ENCODE measurements at regions not wholly inside any gene's neighbourhood (a gene's known extent, or its start where the extent isn't known, plus 50 kb on each side); places are given as distances from the start of the nearest gene placed in this dataset.
A peak's percentile ranks its signal among the peaks of the same experiment; 100 is the strongest.

DNA sequence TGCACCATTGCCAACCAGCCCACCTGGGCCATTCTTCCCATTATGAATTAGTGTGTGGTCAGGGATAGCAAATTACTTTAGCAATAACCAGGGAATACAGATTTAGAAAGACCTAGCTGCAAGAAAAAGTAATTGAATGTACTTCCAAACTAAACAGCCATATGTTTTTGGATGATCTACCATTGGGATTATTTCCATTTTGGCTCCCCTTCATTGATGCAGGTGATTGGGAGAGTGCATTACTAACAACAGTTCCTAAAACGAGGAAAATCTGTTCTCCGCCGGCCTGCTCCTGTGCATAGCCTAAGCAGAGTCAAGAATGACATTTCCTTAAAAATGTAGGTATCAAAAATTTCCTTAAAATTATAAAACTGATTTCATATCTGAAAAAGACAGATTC, 58.5 kb downstream of the MAIP1 start:
- no peak for DNase-seq

DNA sequence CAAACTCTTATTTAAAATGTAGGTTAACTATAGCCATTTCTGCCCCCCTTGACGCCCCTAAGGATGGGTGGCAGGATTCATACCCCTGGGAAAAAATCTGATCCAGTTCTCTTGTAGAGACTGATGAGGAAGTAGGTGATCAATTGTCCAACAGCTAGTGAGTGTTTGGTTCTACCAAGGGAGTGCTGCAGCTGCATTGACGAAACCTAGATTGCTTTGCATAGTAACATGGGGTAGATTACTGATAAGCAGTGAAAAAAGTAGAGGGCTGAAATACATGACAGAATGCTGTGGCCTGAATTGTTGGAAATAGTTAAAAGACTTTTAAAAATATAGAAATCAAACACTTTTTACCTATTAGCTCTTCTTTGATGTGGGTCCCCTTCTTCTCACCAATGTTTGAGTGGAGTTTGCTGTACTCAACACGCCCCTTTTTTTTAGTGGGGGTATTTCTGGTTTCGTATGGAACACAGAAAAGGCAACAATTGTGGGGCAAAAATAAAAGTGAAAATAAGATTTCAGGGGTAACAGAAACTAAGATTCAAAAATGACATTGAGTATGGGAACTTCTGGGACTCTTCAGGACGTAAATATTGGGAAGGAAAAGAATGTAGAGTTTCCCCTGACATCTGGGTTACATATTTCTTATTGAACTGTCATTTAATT, 66.2 kb downstream of the MAIP1 start:
- DNase-seq: no peak

DNA sequence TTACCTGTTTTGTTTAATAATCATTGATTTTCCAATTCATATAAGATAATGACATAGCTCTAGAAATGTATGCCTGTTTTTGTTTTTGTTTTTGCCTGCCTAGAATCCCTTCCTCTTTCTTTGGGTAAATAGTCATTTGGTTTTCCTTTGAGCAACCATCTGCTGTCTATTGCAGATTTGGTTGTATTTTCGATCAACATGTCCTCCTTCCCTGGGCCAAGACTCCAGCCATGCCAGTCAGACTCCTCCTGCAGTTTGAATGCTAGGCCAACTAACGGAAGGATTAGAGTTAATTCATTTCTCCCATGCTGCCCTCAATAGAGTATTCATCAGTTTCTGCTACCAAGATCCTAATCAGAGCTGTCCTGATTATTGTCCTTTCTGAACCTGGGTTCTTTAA, 67.1 kb downstream of the MAIP1 start:
- no peak for DNase-seq

DNA sequence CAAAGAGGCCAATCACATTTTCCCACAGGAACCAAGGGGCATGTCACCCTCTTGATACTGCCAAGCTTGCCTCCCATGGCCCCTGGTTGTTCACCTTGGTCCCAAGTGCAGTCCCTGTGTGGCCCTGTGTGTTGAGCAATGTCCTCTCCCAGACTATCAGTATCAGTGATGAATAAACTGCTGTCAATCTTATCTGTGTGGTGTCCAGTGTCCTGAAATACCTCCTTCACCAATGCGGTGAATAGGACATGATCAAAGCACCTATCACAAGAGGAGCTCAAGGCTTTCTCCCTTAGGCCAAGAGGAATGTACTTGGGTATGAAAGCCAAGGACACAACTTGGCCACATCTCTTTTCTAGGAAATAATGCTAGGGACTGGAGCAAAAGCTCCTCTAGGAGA, 68.2 kb downstream of the MAIP1 start:
- DNase-seq: no peak

DNA sequence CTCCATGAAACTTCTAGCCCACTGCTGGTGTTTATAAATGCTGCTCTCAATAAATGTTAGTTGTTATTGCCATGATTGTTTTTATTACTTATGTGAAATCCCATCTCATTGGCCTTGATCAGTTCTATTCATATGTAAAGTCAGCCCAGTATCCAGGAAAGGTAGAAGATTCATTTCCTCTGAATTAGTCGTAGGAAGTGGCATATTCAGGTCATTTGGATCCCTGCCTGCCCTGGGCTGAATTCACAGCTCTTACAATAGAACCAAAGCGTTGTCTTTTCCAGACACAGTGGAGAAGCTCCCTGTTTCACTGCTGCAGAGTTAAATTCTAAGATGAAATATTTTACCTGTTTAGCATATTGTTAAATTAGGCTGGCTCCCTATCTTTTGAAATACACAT, 70.3 kb downstream of the MAIP1 start:
- DNase-seq: no peak

DNA sequence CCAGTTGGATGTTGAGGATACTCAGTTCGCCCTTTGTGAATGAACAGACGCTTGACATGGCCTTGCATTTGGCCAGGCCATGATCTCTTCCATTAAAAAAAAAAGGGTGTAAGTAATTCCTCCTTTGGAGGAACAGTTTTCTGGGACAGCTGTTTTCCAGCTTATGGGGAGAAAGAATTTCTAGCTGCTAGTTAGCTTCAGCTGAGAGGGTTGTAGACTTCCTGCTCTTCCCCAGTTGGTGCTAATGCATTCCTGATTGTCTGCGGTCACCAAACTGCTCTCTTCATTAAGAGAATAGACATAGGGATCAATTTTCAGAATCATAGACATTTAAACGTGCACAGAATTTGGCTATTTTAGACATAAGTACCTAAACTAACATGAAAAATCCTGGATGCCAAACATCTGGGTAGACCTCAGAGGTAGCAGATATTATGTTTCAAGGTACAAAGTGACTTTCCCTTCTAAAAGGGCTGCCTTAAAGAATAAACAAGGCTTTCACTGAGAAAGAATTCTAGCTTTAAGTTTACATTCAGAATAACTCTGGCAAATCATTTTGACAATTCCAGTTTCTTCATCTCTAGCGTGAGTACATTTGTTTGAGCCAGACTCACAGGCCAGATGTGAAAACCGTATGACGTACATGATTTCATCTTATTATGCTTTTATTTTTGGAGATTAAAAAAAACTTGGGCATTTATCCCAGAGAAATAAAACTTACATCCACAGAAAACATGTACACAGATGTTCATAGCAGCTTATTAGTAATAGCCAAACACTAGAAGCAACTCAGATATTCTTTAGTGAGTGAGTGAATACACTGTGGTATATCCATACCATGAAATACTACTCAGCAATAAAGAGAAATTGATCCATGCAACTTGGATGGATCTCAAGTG, 71.2 kb downstream of the MAIP1 start:
- DNase-seq: no peak

DNA sequence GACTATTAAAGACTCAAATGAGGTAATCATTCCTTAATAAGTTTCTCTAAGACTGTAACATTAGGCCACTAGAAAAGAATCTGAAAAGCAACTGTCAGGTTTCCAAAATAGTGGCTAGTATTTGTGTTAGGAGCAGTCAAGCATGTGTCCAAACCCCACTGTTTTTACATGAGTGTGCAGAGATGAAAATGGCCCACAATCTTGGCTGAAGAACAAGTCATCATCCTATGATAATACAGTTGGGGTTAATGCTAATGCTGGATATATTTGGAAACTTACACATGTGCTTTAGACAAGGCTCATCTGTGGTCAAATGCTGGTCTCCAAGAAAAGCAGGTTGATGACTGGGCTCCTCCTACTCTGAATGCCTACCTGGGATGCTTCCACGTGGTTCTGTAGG, 73.6 kb downstream of the MAIP1 start:
- DNase-seq: no peak

DNA sequence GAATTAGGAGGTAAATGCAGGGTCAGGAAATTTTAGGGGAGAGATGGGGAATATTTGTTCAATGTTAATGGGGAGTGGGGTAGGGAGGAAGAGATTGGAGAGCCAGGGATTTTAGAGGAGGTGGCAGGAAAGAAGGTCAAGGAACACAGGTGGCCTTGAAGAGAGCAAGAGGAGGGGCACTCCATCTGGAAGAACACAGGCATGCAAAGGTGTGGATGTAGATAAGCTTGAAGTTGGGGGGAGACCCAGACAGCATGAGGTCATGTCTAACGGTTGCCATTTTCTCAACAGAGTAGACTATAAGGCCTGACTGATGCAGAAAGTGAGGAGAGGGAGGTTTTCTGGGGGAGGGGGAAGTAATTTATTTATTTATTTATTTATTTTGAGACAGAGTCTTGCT, 77.5 kb downstream of the MAIP1 start:
- DNase-seq: no peak

DNA sequence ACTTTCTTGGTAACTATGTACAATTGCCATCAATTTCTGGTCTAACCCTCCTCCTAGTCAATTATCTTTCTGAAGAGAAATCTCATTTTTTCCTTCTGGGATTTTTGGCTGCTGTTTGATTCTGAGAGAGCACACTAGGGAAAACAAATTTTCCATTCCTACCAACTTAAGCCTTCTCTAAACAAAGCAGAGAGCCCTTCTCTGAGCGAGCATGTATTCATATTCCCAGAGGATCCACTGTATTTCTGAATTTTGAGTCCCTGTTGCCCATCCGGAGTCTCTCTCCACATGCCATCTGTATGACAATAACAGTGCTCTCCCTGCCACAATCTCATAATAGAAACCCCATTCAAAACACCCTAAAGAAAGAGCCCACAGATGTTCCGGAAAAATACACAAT, 78.5 kb downstream of the MAIP1 start:
- no peak for DNase-seq

DNA sequence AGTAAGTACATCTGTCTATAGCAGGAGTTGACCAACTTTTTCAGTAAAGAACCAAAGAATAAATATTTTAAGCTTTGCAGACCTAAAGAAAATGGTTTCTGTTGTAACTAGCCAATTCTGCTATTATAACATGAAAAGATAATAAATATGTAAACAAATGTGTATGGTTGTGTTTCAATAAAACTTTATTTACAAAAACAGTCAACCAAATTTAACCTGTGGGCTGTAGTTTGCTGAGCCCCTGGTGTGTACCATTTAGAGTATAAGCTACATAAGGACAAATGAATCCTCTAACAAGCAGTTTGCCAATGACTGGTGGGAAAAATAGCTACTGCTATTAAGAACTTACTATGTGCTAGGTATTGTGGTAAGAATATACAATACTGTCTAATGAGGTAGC, 79.4 kb downstream of the MAIP1 start:
- DNase-seq: no peak

DNA sequence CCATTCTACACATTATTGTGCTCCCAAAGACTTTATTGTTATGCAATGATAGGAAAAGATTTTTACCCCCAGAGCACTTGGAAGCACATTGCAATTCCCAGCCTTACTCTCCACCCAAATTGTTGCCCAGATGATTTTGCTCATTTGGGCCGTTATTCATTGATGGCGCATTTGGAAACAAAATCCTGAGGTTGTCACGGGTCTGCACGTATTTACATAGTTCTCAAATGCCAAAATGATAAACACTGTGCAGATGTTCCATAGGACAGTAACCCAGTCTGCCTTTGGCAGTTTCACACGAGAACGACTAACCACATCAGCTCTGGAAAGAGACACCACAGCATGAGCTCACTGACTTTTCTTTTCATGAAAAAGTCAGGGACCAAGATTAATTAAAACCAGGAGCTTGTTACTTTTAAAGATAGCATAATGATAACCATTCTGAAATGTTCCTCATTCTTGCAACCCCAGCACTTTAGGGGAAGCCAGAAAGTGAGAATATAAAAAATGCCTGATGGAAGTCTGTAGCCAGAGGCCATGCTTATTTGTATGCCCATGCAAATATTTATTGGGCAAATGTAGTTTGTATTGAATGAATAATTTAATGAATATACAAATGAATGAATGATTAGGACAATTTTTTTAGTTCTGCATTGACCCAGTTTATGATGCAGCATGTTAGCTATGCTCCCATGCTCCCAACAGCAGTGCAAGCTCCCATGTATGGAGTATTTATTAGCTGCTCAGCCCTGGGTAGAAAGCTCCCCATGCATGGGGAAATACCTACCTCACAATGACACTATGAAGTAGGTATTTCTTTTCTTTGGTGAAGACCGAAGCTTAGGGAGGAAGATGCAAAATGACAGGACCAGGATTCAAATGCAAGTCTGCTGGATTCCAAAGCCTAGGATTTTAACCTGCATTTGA, 84.6 kb downstream of the MAIP1 start:
- DNase-seq: no peak

DNA sequence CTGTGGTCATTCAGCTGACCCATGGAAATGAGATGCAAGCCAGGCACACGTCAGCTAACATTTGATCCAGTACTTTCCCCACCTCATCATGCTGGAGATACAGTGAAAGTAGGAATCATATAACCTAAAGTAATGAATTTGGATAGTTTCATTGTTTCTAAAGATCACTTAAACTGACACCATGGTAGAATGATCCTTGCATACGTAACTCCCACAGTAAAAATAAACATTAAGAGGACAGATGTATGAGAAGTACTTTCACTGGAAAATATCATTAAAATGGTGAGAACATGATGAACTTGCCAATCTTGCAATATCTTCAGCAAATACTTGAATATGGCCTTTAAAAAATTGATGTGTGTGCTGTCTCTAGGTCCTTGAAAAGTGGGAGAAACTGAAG, 85.4 kb downstream of the MAIP1 start:
- no peak for DNase-seq

DNA sequence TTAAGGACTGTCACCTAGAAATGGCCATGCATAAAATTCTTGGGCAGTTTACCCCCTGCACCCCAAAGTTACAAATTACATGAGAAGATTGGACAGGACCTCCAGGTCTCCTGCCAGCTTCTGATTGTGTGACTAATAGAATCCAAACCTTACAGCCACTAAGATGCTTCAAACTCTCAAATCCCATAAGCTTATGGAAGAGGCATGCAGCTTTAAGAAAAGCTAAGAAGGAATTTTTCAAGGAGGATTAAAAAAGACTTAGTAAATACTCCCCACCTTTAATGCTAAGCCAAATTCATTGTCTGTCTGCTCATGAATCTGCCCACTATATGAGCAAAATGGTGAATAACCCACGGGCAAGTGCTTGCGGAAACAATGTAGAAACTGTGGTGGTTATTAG, 86.3 kb downstream of the MAIP1 start:
- no peak for DNase-seq

DNA sequence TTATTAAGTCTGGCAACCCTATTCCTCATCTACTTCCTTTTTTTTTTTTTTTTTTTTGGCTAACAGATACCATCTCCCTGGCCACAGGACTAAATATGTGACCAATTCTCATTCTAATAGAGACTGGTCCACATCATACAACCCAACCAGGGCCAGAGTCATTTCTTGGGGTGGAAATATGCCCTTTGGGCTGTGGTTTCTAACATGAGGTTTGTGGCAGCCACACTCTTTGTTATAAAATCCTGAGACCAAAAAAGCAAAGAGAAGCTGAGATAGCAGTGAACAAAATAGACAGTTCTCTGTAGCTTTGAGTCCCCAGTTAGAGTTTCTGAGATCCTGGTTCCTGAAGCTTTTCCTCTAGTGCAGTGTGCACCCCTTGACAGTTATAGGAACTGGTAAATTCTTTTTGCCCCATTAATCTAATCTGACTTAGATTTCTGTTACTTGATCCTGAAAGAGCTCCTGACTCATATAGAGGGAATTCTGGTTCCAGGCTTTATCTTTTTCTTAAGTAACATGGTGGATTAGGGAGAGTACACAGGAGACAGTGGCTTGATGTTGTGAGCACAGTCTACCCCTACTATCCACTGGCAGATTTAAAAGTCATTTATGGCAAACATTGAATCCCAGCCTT, 86.8 kb downstream of the MAIP1 start:
- no peak for DNase-seq

DNA sequence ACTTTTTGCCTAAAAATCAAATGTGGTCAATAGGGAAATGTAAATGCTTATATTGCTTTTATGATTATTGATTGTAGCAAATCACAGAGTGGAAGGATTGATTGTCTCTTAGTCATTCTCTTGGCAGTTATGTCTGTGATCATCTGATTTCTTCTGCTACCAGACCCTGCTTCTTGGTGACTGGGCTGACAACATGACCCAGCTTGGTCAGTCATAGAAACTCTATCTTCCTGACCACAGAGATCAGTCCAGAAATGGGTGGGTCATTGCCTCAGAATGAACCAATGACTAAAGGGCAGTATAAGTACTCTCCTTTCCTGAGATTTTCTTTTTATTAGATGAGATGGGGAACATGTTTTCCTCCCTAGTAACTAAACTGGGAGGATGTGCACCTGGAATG, 87.6 kb downstream of the MAIP1 start:
- no peak for DNase-seq

DNA sequence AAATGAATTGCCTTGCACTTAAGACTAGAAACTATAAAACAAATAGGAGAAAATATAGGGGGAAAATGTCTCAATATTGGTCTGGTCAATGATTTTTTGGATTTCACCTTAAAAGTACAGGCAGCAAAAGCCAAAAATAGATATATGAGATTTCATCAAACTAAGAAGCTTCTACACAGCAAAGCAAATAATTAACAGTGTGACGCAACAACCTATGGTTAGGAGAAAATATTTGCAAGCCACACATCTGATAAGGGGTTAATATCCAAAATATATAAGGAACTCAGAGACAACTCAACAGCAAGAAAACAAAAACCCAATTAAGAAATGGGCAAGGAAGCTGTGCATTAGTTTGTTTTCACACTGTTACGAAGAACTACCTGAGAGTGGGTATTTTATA, 89.1 kb downstream of the MAIP1 start:
- no peak for DNase-seq

DNA sequence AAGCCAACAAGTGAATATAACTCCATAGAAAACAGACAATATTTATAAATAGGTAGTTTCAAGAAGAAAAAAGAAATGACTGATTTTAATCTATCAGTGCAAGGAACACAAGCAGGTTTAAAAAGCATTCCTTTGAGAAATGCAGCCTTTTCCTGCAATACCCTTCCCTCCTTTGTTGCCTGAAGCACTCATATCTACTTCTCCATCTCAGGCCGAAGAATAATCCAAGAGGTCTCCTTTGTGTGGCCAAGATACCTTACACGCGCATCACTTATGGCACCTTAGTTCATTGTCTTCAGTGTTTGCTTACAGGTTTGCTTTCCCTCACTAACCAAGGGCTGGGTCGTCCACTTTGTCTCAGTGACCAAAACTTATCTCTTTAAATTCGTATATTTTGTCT, 93.0 kb downstream of the MAIP1 start:
- DNase-seq: no peak

DNA sequence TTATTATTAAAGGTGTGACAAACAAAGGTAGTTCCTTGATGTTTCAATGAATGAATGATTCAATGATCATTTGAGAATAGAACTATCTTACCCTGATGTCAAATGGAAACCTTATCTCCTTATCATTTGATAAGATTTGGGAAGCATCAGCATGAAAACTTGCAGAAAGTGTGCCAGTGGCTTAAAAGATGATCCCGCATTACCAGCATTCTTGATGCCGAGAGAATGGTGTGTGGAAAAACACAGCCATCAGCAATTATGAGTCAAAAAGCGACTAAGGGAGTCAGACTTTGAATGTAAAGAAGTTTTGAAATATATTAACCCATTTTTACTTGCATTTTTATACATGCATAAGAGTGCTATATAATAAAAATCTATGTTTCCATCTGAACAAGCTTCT, 93.7 kb downstream of the MAIP1 start:
- DNase-seq: no peak

DNA sequence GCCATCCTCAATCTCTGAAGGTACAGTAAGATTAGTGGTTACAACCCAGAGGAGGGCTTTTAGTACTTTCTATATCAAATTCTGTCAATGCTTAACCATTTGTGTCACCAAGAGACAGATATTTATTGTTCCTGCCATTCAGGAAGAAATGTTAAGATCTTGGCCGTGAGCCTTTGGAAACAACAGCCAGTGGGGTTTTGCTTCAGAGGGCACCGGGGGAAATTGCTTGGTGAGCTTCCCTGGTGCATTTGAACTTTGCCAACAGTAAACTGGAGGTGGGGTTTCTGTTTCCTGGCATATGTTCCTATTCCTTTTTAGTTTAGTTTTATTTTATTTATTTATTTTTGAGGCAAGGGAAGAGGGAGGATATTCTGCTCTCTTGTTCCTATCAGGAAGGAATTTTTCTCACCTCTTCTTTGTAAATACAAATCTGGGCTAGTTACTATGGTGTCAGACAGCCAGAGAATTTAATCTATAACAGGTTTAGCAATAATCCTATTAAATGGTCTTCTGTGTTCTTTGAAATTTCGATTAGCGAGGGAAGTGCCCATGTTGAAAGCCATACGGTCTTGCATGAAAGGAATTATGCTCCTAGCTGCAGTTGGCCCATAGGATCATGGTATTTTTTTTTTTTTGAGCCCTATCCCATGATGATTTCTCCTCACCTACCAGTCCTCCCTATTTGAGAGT, 95.7 kb downstream of the MAIP1 start:
- DNase-seq: peak in 1 of 2 experiments; percentile 9

DNA sequence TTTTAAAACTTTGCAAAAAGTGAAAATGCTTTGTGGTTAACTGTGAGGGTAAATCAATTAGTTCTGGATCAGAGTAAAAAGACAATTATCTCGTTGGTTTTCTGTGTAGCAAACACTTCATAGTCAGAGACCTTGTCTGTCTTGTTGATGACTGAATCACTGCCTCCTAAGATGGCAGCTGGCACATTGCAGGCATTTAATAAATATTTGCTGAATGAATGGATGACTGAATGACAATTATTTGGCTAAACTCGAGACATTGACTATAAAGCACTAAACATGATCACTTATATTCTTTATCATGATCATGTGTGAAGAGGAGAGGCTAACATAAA, 96.2 kb downstream of the MAIP1 start:
- DNase-seq: peak in 1 of 2 experiments; percentile 5

DNA sequence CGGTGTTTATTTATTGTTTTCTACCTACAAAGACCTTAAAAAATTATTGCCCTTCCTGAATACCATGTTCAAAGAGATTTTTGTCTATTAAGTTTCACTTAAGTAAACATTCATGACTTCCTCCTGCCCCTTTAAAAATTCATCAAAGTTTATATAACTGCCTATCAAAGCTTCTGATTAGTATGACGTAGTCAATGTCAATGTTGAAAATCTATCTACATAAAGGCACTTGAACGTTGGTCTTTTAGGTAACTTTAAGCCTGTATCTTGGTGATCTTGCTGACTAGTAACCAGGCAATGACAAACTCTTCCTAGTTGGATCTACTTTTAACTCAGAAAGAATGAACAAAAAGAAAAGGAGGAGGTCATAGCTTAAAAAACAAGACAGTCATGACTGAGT, 97.2 kb downstream of the MAIP1 start:
- DNase-seq: no peak

DNA sequence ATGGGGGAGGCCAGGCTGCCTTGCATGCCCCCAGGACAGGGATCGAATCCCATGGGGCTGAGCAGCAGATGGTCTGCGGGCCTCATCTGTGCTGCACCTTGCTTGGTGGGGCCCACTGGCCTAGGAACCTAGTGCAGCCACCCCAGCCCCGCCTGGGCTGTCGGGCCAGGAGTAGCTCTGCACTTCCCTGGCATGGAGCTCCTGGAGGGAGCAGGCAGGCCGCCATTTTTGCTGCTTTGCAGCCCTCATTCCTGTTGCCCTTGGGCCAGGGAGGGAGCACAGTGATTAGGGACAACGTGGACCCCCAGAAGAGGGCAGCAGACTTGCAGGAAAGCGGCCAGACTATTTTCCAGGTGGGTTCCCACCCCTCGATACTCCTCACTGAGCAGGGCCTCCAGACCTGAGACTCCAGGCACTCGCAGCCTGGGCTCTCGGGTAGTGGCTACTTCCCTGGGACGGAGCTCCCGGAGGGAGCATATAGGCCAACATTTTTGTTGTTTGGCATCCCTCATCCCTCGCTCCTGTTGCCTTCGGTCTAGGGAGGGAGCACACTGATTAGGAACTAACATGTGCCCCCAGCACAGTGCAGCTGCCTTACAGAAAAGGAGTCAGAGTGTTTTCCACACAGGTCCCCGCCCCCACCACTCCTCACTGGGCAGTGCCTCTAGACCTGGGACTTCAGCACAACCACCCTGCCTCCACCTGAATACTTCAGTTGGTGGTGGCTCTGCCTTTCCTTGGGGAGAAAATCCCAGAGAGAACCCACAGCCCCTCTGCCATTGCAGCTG, 99.5 kb downstream of the MAIP1 start:
- no peak for DNase-seq
